Muscle of back (tissue), 3 donors: ENCODE measurements at regions not wholly inside any gene's neighbourhood (a gene's known extent, or its start where the extent isn't known, plus 50 kb on each side); places are given as distances from the start of the nearest gene placed in this dataset.
"Not testable (repeated sequence)": the region's sequence is repeated elsewhere in the genome, so short reads cannot be mapped to it uniquely, and the experiment has no call there.

Experiments
- DNase-seq, 3 donors: peaks; one replicate each; pipeline versions ENCODE4 v3.0.0 to v3.0.0-alpha.2; 2013

DNA sequence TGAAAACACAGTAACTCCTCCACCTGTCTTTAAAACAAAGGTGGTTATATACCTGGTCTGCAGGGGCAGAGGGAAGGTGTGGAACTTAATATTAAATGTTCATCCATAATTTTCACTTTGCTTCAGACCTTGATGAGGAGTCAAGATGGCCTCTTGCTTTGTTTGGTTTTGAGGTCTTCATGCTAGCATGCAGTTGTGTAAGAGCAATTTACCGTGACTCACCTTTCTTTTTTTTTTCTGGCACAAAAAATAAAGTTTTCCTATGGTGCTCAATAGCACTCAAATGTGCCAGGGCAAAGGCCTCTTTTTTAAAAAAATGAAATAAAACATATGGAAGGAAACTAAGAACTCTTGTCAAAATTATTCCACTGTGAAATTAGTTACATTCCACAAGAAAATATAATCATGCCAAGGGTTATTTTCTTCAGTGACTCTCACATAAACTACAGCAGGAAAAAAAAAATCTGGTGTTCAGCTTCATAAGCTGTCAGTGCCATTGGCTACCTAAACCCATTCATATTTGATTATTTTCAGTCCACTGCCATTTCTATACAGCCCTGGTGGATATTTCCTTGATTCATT lies 128.2 kb downstream of the SLC7A11 start:
- no peak for DNase-seq

DNA sequence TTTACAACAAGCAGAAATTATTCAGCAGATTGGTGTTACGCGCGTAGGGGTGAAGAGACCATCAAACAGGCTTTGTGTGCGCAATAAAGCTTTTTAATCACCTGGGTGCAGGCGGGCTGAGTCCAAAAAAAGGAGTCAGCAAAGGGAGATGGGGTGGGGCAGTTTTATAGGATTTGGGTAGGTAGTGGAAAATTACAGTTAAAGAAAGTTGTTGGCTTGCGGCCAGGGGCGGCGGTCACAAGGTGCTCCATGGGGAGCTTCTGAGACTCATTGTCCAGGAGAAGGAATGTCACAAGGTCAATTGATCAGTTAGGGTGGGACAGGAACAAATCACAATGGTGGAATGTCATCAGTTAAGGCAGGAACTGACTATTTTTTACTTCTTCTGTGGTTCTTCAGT lies 129.3 kb downstream of the SLC7A11 start:
- not testable (repeated sequence) for DNase-seq

DNA sequence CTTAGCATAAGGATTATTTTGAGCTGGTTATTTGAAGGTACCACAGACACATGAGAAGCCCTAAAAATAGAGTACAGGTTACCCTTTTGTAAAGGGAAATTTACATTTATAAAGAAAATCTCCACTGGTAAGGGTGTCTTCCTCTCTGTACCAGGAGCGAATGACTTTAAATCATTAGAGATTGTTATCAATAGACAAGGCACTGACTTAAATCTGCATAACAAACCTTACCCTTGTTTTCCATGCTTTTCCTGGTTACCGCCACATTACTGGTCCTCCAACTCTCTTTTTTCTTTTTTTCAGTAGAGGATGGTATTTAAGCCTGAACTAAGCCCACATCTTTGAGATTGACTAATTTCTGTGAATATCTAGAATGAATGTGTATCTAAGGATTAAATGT lies 129.8 kb downstream of the SLC7A11 start:
- no peak for DNase-seq

DNA sequence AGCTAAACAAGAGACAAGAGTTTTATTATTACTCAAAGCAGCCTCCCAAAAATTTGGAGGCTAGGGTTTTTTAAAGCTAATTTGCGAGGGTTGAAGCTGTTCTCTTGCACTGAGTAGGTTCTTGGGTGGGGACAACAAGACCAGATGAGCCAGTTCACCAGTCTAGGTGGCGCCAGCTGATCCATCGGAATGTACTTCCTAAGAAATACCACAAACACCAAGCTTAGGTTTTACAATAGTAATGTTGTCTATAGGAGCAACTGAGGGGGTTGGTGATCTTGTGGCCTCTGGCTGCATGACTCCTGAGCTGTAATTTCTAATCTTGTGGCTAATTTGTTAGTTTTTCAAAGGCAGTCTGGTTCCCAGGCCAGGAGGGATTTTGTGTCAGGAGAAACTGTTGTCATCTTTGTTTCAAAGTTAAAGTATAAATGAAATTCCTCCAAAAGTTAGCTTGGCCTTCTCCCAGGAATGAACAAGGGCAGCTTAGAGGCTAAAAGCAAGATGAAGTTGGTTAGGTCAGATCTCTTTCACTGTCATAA lies 130.6 kb downstream of the SLC7A11 start:
- no peak for DNase-seq

DNA sequence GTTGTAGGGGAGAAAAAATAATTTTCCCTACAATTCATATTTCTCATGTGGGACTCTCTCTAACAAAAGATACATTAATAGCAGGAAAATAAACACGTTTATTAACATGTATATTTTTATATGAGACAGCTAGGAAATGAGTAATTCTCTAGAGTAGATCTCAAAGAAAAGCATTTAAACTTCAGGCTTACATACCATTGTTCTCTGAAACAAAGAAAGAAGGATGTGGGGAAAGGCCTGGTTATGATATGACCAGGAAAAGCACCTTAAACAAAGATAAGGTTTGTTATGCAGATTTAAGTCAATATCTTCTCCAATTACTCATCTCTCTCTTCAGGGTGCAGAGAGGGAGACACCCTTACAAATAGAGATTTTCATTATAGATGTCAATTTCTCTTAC lies 131.3 kb downstream of the SLC7A11 start:
- no peak for DNase-seq

DNA sequence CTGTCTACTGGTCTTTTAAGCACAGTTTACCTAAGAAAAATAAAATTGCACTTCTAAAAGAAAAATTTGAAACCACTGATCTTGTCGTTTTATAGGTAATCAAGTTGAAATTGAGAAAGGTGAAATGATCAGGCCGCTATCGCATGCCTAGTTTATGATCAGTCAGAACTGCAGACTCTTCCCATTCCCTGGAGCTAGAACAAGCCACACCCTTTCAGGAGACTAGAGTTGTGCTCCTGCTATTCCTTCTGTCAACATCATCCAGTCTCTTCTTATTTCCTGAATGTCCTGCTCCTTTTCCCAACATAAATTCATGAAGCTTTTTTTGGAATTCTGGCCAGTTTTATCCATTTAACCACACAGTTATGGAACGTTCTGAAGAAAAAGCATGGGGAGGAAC lies 135.1 kb downstream of the SLC7A11 start:
- no peak for DNase-seq

DNA sequence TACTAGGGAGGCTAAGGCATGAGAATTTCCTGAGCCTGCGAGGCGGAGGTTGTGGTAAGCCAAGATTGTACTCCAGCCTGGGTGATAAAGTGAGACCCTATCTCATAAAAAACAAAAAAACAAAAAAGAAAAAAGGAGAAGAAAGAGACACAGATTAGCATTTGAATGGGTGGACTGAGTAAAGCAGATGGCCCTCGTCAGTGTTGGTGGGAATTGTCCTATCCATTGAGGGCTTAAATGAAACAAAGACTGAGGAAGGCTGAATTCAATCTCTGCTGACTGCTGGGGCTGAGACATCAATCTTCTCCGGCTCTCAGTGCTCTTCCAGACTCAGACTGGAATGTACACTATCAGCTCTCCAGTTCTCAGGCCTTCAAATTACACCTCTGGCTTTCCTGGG lies 136.8 kb downstream of the SLC7A11 start:
- DNase-seq, result no peak

DNA sequence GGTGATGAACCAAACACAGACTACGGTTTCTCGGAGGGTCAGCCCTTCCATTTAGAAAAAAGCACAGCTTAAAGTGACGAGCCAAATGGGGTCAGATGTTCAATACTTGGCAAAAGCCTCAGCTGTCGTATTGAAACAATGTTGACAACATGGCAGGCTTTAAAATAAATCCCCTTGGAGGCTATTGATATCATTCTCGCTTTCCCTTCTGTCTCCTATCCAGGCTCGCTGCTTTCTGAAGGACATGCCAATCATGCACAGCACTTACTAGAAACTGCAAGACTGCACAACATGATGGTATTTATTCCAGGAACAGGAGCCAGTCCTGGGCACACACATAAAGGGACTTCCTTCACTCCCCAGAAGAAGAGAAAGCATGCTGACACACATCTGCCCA lies 137.9 kb downstream of the SLC7A11 start:
- peak; percentile 41 to 54 (median 49) for DNase-seq

DNA sequence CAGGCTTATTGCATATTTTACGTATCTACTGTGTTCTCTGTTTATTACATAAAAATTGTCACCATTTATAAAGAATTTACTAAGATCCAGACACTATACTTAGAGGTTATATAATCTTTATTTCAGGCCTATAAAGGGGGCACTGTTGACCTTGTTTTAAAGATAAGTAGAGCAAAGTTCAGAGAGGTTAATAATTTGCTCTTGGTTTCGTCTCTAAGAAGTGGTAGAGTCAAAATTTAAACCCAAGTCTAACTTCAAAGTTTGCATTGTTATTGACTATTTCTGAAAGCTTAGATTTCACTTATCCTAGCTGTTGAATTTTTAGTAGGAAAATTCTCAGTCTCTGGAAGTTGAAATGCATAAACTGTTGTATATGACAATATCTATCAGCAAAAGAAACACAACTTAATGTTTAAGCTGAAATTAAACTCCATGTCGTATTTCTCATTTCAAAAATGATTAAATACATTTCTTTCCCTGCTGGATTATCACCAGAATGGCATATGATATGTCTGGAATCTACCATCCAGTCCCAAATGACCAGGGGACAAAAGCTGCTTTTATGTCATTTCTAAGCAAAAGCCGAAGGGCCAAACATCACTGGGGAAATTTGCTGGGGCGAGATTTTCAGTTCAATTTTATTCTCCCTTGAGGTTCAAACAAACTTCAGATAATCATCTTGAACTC lies 138.4 kb downstream of the SLC7A11 start:
- DNase-seq, result no peak

DNA sequence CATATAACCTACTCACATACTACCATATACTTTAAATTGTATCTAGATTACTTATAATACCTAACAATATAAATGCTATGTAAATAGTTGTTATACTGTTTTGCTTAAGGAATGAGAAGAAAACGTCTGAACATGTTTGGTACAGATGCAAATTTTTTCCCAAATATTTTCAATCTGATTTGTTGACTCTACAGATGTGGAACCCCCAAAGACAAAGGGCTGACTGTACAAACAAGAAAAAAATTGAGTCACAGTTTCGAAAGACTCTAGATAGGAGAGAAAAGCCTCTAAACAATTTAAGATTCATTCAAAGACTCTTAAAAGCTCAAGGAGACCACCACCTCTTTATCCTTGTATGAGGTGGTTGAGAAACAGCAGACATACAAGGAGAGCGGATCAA lies 142.8 kb downstream of the SLC7A11 start:
- no peak for DNase-seq

DNA sequence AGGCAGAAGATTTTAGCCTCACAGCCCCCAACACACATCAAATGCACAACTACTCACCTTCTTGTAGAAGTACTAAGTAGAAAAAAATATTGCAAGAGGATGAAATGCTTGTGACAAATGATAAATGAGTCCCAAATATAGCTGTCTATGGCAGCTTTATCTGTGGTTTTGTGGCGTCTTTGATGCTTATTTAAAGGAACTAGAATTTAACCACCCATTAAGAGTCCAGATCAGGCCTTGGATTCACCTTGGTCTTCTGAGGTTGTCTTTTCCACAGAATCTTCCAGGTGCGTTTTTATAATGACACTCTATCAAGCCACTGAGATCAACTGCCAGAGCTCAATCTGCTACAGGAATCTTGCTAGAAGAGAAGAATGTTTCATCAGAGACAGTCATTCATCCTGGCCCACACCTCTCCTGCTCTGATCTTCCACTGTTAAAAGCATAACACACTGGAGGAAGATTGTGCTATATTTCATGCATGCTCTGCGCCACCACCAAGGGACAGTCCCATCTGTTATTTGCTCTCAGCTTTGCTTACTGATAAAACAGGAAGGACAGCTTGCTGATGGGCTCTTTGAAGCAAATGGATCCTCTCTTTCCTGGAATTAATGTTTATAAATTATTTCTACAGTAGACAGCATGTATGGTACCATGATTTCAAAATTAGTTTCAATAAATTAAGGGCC lies 144.1 kb downstream of the SLC7A11 start:
- no peak for DNase-seq

DNA sequence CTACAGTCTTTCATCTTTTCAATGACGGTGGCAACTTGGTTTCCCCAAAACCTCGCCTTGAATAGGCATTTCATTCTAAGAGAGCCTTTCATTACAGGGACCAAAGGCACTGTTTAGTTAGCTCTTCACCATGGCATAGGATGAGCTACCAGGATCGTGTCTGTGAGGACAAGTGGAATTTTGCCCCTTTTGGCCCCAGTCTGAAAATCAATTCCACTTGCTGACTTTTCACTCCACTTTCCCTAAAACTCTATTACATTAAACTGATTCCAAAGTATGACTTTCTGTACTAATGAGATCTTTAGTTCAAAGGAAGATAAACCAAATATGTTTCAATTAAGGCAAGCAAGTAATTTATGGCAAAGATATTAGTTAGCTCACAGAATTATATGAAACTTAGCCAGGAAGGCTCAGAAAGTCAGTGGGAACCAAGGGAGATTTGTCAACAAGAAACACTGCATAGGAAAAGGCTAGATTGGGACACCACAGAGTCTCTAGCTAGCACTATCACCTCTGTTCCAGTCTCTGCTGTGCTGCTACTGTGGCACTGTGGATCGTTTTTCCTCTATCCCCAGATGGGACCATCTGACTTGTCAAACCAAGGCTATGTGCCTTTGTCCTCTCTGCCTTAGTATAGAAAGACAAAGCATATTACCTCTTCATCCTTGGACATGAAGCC lies 145.6 kb downstream of the SLC7A11 start:
- DNase-seq, result no peak

DNA sequence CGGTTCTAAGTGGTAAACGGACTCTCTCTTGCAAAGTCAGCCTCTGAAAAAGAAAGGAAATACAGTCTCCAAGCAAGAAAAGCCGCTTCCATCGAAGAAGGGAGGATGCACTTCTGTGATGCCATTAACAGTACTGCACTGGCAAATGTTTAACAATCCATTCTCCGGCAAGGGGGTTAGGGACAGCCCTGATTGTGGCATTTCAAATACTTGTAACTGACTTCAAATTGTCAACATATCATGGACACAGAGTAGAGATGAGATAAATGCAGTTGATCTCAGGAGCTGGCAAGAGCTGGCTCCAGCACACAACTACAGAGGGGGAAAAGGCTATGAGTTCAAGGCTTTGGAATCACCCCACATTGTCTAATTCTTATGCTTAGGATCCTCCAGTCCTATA lies 146.8 kb downstream of the SLC7A11 start:
- DNase-seq, result no peak

DNA sequence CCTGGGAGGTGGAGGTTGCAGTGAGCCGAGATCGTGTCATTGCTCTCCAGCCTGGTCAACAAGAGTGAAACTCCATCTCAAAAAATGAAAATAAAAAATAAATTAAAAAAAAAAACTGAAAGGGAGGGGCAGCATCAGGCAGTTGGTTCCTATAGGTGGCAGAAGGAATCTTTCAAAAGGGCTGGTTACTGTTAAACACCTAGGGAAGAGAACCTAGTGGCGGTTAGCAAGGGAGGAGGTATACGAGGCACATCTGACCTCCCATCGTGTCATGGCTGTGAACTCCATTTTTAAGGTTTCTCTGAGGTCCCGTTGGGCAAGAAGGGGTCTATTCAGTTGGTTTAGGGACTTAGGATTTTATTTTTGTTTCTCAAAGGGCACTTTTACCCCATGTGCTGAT lies 150.1 kb downstream of the SLC7A11 start:
- no peak for DNase-seq

DNA sequence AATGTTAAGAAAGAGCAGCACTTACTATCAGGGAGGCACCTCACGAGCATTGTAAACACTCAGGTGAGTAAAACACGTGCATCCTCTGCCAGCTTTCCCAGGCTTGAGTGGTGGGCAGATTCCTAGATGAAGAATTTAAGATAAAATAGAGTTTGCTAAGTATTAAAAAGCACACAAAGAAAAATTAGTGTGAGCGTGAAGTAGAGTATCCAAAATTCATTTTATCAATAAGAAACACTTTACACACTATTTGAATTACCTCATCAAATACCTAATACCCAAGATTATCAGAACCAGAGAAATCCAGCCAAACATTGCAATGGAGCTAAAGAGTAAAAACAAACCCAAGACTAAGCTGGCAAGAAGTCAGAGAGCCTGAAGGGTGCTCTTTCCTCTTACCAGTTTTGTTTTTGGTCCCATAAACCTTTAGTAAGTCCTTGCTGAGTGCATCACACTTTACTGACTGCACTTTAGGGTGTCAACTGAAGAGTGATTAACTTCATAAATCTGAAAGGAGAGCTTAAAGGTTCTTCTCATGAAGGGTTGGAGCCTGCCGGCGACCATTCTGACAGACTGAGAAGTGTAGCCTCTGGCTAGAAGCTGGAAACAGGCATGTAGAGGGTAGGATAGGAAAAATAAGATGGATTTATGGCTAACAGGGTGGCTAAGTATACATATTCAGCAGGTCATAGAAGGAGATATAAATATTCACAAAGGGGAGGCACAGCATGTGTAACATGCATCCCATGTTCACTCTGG lies 151.1 kb downstream of the SLC7A11 start:
- no peak for DNase-seq

DNA sequence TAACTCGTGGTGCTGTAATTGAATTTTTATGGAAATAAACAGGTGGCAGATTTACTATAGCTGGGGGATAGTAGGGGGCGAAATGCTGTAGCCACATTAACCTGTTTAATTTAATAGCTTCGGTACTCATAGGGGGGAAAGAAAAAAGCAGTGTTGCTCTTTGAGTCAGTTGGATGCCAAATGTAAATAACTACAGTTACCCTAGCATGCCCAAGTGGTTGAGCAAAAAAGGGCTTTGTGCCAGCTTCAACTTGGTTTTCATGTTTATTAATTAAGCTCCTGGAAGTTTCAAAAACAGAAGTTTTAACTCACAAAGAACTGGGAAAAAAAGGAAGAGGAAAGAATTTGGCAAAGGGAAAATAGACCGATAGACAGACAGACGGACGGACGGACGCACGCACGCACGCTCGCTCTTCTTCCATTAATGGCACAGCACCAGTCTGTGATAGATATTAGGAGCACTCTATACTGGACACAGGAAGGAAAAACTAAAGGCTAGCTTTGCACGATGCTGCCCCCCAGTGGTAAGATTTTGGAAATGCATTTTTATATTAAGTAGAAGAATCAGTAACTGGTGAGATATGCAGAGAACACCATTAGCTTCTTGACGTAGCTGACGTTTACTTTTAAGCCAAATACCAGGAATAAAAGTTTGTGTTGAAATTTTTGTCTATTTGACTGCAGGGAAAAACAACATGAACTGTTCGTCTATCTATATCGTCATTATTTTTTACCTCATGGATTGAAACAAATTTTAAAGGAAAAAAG lies 151.8 kb downstream of the SLC7A11 start:
- peak; percentile 84 to 90 (median 84) for DNase-seq

DNA sequence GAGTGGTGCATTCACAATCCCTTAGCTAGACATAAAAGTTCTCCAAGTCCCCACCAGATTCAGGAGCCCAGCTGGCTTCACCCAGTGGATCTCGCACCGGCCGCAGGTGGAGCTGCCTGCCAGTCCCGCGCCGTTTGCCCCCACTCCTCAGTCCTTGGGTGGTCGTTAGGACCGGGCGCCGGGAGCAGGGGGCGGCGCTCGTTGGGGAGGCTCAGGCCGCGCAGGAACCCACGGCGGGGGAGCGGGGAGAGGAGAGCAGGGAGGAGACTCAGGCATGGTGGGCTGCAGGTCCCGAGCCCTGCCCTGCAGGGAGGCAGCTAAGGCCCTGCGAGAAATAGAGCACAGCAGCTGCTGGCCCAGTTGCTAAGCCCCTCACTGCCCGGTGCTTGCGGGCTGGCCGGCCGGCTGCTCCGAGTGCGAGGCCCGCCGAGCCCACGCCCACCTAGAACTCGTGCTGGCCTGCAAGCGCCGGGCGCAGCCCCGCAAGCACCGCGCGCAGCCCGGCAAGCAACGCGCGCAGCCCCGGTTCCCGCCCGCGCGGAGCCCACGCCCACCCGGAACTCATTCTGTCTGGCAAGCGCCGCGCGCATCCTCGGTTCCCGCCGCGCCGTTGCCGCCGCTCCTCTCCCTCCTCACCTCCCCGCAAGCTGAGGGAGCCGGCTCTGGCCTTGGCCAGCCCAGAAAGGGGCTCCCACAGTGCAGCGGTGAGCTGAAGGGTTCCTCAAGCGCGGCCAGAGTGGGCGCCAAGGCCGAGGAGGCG lies 153.5 kb downstream of the SLC7A11 start:
- no peak for DNase-seq

DNA sequence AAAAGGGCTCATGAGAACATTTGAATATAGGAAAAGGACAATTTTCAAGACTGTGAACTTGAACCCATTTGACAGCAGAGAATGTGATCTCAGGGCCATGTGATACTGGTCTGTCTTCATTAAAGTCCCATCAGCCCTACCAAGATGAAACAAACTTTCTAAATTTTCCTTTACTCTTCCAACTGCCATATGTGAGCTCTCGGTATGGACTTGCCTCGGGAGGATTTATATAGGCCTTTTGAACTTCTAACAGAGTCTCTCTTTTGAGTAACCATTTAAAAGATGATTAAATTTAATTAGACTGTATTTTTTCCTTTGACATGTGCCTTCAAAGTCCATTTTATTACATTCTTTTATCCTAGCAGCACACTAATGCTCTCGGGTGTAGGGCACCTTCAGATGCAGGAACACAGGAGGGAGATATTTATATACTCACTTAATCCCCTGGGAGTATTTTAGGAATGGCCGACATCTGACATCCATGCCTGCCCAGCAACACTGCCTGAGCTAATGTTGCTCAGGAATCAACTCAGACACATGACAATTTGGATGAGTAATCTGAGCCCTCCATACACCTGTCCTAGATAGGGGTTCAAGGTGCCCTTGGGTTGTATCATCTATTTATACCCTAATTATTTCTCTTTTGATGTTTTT lies 155.0 kb downstream of the SLC7A11 start:
- DNase-seq, result peak; percentile 42 to 60 (median 49)

DNA sequence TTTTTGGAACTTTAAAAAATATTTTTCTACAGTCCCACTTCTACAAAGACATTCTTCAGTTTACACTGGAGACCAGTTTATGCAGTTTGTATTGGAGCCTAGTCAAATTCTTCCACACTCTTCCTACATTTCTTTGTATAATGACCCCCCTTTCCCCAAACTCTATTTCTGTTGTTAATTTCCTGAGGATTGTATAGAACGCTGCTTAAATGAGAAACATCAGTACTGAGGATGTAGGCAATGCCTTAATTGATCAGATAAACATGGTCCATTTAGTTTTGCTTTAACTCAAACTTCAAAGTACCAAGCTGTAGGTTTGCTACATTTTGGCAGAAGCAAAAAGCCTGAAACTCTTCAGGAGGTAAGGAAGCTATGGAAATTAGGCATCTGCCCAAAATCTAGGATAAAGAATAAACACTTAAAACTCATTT lies 155.5 kb downstream of the SLC7A11 start:
- DNase-seq, result peak; percentile 38 to 73 (median 41)
